ENCODE measurements at regions not wholly inside any gene's neighbourhood (a gene's known extent, or its start where the extent isn't known, plus 50 kb on each side); places are given as distances from the start of the nearest gene placed in this dataset.

GRCh38 chr15:52857937-52858781 lies 68.0 kb upstream of the ONECUT1 start:
- no peak for TF ChIP-seq CTCF (IDR thresholded peaks at IDR 0.05 in 2 of 3, conservative IDR thresholded peaks at IDR 0.05 in 1 of 3; ENCODE audit: insufficient read depth in 2 of 3, low read depth in 1 of 3, low read length in 3 of 3)
- TF ChIP-seq SREBF1 (IDR thresholded peaks at IDR 0.05; ENCODE audit: borderline replicate concordance, low read depth, low read length): no peak
